GDM1 (cell line): ENCODE measurements at regions not wholly inside any gene's neighbourhood (a gene's known extent, or its start where the extent isn't known, plus 50 kb on each side); places are given as distances from the start of the nearest gene placed in this dataset.

Experiments used
- DNase-seq: peaks from one replicate; lab custom pipeline; 2025; lab: John Stamatoyannopoulos, UW

DNA sequence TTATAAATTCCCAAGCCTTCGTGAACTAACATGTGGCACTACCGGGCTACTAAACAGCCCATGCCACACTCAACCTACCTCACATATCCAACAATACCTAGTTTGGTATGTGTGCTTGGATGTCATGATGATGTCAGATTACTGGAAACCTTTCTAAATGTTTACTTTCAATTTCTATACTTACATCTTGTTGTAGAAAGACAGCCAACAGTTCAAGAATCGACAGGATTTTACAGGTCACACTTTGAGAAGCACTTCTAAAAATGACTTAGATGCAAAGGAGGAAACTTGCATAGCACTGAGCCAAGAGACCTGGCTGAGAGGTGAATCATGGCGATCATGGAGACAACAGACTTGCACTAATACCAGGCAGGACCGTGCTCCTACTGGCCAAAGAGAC is 209.9 kb downstream of the COL4A1 start:
- no peak for DNase-seq

DNA sequence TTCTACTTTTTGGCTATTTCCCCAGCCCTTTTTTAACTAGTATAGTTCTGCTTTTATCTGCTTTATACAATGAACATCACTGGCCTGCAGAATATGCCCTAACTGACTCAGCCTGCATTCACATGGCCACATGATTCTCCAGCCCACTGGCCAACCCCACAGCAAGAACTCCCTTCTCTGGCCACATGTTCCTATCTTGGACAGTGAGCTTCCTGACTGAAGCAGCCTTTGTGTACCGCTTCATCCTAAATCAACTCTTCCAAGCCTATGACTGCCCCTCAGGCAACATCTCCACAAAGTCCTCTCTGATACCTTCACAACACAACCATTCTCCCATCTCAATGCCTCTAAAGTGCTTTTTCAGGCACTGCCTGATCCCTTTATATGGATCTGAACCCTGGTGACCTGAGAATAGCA is 214.1 kb downstream of the COL4A1 start:
- DNase-seq, result no peak

DNA sequence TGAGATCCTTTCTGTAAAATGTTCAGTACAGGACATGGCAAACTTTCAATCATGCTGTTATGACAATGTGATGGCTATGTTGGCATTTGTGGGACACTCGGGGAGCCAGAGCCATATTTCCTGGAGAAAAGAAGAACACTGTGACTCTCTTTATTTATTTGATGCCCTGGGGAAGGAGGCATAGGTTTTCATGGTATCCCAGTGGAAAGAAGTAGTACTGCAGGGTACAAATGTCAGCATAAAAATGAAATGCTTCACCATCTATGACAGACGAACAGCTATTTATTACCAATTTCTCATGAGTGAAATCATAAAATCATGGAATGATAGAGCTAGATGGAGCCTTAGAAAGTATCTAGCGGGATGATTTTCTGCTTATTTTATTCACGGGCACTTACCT is 217.1 kb downstream of the COL4A1 start:
- no peak for DNase-seq

DNA sequence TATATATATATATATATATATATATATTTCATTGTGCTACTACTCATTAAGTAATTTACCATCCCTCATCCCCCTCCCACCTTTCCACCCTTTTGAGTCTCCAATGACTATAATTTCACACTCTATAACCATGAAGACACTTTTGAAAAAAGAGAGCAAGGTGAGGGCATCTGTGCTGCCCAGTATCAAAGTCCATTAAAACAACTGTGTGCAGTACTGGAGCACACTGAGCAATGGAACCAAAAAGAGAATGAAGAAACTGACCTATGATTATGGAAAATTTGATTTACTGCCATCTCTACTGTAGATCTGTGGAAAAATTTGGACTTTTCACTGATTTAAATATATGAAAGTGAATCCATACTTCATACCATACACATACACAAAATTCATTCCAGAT is 217.9 kb downstream of the COL4A1 start:
- no peak for DNase-seq

DNA sequence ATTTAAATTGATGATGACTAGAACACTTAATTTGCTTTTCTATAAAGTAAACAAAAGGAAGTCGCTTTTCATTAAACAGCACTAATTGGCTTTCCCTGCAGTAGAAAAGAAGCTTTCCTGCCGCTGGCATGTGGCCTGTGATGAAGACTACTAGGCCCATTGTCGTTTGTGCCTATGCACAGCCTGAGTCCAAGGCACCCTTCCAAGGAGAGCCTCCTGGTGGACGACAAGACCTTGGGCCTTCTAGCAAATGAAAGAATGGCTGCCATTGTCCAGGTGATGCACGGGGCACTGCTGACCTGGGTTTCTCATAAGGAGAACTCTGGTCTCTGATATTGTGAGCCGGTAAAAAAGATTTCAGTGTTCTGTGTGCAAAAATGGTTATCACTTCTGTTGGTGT is 233.0 kb downstream of the COL4A1 start:
- DNase-seq, result no peak

DNA sequence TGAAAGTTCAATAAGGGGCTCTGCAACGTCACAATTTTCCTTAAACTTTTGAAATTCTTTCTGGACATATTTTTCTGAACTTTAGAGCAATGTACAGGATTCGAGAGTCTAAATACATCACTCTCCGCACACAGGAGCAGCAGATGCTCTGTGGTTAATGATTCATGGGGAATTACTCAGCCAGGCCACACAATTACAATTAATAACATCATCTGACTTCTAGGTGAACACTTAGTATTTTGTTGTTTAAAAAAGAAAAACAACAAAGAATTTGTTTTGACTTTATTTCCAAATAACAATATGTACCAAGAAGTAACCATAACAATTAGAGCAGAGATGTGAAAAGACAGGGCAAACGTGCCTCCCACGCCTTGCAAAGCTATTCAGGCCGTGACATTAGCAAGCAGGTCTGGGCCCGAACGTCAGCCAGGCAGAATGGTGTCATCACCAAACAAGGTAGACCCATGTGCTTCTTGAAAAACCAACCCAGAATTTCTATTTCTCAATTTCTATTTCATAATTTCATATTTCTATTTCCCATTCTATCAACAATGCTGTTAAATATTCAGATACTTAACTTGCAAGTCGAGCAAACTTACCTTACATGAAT is 236.3 kb downstream of the COL4A1 start:
- no peak for DNase-seq

DNA sequence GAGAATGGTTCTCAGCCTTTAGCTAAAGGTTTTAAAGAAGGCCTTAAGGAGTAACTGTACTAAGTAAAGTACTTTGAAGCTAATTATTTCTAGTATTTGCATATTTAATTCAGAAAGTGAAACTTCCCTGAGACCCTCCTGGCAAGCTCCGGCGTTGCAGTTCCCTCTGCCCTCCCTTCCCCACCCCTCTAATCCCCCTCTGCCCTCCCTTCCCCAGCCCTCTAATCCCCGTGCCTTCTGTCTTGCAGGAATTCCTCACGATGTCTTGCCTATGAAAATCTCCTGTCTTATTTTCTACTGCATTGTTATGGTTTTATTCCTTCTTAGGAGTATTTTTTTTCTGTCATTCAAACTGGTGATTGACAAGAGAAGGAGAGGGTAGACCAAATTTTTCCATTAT is 236.9 kb downstream of the COL4A1 start:
- DNase-seq, result no peak

DNA sequence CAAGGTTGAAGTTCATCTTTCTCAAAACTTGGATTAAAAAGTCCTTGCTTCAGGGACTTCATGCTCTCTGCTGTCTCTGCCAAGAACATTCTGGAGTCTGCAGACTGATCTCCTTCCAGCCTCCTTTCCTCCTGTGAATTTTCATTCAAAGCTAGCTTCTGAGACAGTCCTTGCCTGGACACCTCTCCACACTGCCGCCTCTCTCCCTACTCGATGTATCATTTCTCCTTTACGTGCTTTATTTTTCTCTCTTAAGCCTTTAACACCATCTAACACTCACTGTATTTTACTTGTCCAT is 238.8 kb downstream of the COL4A1 start:
- DNase-seq, result no peak

DNA sequence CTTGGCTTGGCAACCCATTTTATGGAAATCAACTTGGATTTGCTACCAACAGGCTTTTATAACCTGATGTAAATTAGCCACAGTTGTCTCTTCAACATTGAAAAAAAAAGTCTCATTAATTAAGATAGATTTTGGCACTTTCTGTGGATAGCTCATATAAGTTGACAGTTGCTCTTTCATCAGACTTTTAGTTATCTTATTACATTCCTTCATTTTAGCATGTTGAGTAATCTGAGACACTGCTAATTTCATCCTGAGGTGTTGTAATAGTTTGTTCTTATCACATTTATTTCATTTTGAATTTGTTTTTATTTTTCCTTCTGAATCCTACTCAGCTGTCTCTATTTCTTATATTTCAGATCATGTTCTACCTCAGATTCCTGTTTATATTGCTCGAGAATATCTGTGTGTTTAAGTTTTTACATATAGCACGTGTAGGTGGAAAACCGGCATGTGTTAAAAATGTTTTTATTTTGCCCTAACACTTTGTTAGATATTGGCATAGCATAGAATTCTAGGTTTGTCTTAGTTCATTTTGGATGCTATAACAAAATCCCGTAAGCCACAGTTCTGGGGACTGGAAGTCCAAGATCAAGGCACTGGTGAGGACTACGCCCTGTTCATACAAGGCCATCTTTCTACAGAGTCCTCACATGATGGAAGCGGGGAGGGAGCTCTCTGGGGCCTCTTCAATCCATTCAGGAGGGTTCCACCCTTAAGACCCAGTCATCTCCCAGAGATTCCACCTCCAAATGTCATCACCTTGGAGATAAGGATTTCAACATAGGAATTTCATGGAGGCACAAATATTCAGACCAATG is 239.4 kb downstream of the COL4A1 start:
- no peak for DNase-seq

DNA sequence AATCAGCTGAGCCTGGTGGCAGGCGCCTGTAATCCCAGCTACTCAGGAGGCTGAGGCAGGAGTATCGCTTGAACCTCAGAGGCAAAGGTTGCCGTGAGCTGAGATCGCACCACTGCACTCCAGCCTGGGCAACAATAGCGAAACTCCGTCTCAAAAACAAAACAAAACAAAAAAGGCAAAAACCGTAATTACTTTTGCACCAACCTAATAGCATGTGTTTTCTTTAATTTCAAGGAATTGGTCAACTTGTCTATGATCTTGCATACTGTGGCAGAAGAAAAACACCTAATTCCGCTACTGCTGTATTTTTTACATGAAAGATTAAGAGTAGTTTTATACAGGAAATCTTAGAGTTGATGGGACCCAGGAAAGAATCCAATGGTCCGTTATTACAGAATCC is 241.2 kb downstream of the COL4A1 start:
- no peak for DNase-seq

DNA sequence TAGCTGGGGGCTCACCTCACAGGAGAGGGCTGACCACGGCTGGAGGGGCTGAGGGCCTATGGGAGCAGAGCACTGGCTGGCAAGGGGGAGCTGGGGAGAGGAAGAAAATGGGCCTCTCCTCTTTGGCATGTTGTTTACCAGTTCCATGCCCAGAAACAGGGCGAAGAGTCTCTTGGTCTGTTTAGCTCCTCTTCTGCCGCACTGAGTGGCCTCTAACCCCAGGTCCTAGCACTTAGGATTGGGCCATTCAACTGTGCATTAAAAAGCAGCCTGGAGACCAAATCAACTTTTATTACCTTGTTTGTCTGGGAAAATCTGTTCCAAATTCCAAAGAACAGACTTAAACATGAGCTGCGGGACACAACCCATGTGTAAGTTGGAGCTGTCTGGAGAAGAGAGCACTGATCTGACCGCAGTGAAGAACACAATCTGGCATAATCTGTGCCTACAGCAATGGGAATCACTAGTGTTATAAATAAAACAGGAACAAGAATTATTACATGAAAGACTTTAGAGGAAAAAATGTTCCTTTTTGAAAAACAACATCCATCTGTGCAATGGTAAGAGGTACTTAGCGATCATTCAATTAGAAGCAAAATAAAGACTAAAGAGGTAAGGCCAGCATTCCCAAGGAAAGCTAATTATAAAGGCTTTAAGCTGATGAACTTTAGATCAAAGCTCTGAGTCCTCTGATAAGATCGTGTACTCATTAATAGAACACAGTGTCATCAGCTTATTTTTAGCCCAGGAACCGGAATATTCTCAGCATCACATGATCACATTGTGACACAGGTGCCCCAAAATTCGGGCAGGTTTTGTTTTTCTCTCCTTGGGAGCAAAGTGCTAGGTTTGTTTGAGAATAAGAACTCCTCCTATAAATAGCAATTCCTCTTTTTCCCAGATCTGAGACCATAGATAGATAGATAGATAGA is 243.2 kb downstream of the COL4A1 start:
- DNase-seq, result no peak

DNA sequence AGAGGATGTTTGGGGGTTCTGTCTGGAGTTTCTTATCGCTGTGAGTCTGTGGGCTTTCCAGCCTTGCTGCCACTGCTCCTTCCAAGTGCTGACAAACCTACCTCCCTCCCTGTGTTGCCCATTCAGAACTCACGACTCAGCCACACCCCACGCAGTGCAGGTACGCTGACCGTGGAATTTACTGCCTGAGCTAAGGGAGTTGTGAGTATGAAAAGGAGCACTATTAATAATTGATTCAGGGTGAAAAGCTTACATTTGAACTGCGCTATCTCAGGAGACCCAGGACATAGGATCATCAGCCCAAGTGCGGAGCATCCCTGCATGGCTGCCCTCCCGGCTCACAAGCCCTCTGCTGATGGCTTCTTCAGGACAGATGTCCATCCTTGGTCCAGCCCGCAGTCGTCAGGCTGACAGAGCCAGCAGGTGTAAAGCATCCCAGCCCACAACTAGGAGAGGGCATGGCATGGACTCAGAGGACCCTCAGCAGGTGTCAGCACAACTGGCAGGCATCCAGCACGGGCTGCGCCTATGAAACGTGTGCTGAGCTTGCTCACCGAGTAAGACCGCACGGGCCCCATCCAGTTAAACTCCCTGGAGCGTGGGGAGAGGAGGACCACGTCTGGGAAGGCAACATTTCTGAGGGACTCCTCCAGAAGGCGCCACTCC is 244.0 kb downstream of the COL4A1 start:
- no peak for DNase-seq

DNA sequence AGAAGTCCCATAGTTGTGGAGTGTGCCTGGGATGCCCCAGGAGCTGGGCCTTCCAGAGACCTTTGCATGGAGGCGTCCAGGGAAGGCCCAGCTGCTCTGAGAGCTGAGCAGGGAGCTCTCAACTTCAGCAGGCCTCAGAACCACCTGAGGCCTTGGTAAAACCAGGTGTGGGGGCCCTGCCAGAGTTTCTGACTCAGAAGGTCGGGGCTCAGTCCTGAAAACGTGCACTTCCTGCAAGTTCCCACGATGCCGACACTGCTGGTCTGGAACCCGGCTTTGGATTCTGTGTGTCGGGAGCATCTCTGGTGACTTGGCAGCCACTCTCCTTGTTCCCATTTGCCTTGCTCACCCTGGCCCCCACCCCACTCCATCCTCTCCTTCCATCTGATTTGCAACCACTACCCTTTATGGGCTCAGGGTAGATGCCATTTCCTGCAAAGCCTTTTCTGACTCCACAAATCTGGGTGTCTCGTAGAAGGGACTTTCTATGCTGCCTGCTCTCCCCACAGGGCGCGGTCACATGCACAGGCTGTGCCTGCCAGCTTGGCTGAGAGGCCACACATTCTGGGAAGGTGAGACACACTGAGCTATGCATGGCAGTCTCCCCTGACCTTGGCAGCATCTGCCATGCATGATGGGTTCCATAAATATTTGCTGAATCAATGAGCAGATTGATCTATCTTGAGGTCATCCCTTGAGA is 244.7 kb downstream of the COL4A1 start:
- DNase-seq, result no peak

DNA sequence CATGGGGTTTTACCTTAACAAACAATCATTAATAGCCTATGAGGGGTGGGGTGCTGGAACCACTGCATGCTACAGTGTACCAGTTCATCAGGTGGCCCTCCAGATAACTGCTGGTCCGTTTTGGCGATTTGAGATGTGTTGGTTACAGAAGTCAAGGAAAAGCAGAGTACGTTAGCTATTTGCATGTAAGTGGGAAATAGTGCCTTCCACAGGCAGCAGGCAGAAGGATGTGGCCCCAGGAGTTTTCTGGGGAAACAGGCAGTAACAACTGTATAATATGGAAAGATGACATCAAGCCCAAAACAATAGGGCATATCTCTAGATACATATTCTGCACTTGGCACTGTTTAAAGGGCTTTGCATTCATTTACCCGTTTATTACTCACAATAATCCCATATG is 245.7 kb downstream of the COL4A1 start:
- no peak for DNase-seq

DNA sequence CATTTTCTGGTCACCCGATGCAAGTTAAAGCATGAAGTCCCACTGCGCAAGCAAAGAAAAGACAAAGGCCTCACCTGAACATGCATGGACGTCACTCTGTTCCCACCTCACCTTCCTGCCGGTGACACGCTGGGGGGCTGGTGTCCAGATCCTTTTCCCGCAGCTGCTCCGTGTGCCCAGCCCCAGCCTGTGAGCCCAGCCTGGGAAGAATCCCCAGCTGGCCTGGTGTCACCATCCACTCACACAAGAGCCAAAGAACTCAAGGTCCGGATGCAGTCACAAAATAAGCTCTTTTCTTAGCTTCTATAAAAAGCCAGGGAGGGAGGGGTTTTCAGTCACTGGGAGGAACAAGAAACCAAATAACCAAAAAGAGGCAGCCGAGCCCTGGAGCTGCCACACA is 249.9 kb downstream of the COL4A1 start:
- no peak for DNase-seq

DNA sequence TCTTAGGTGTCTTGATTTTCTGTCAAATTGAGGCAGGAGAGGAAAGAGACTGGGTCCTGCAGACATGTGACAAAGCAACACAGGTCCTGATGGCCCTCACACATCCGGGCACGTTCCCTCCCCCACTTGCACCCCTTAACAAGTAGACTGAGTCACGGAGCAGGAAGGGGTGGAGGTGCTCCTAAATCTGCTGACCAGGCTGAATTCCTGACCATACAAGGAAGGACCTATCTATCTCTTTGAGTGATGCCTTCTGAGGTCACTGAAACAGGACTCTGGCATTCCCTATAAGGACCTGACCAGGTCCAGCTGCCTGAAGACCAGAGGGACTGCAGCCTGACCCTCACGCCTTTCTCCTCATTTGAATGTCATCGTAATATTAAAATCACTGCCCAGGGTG is 250.3 kb downstream of the COL4A1 start:
- no peak for DNase-seq

DNA sequence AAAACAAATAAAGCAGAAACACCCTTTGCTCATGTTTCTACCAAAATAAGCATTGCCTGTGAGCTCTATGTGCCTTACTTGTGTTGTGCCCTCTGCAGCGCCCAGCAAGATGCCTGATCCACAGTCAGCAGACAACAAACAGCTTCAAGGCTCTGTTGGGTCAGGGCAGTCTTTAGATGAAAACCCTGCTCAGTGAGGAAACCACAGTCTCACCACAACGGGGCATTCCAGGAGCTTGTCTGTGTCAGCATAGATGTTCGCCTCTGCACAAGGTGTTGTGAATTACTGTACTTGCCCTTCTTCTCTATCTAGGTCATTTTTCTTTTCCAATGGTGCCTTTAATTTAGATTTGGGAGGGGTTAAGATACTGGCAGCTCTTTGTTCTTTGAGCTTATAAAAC is 251.9 kb downstream of the COL4A1 start:
- DNase-seq, result no peak

DNA sequence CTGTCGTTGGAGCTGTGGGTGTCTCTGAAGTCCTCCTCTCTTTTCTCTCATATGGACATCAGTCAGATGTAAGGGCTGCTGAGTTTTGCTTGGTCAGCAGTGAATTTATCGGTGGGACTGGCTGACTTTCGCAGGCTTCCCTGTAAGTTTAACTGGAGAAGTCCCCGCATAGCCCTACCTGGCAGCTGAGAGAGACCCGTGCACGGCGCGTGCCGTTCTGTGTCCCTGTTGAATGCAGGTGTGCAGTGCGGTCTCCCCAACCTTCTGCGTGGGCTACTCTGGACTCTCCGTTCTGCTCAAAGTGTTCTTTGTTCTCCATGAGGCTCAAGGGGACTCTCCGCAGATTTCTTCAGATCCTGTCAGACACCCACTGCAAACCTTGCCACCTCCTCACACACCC is 252.9 kb downstream of the COL4A1 start:
- no peak for DNase-seq

DNA sequence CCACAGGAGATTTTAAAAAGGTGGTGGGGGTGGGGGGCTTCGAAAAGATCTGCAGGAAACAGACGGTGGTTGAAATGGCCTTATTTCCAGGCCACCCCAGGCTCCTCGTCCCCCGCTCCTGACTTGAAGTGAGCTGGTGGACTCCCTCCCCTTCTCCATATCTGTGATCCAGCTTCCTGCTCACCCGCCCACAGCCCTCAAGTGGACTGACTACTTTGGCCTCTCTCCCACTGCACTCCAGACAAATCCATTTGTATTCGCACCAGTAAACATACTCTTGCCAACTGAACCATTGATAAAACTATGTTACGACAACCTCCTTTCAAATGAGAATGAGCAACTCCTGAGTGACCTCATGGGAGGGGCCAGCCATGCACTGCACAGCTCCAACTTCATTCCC is 259.5 kb downstream of the COL4A1 start:
- DNase-seq, result no peak

DNA sequence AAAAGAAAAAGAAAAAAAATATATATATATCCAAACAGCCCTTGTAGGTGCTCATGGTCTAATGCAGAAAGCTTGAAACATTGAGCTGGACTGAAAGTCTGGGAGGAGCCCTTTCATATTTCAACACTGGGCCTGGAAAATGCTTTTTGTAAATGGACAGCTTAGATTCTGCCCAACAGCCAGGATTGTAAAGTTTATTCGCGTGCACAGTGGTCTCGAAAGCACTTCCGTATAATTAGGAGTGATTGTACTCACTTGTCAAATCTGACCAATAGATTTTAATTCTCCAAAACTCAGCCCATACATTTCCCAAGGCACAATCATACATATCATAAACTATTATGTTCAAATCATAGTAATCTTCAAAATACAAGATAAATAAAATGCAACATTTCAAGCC is 260.1 kb downstream of the COL4A1 start:
- DNase-seq, result no peak

DNA sequence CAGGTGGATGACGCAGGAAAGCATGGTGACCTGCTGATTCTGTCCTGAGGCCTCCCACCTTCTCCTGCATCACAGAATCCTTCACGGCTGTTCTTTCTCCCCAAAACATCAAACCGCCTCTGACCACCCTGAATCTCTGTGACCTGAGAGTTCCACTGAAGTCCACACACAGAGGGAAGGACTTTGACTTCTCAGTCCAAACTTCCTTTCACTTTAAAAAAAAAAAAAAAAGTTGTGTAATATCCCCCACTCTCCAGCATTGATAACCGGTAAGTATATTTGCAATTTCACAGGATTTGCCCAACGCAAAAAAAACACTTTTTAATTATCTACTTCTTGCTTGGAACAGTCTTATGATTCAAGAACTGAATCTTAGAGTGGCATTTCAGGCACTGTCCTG is 259.5 kb upstream of the IRS2 start:
- DNase-seq, result no peak

DNA sequence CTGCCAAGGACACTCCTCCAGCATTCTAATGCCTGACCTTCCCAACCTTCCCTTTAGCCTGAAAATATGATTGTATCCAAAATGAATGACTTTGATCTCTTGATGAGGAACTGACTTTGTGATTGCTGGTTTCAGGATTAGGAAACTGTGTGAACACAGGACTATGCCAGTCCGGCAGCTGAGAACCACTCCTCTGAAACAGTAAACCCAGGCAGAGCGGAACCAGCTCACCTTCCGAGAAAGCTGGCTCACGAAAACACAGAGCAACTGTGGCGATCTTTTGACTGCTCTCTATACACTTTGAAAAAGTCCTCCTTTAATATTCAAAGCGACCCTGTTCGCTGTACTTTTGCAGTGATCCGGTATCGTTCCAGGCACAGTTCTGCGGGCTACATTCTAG is 258.8 kb upstream of the IRS2 start:
- no peak for DNase-seq
